HUDEP-2 (cell line): ENCODE measurements at regions not wholly inside any gene's neighbourhood (a gene's known extent, or its start where the extent isn't known, plus 50 kb on each side); places are given as distances from the start of the nearest gene placed in this dataset.

Source experiments
- DNase-seq, 76 experiments: peaks; one replicate each; lab custom pipeline; 2025; ENCODE audit not compliant: unreplicated experiment in 76 of 76; lab: John Stamatoyannopoulos, UW

DNA sequence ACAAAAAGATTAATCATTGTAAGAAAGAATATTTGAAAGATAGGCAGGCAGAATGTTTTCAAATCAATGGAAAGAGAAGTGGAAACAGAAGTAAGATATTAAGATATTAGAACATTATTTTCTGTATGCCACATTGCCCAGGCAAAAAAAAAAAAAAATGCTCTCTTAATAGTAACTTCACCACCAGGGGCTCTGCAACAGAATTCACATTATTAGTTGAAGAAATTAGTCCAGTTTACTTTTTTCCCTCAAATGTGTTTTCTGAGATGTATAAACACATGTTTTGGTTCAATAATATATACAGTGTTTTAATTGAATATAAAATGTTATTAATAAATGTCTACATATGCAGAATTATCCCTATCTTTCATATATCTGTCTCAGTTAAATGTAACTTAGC lies 78.0 kb upstream of the ADAD1 start:
- no peak for DNase-seq

DNA sequence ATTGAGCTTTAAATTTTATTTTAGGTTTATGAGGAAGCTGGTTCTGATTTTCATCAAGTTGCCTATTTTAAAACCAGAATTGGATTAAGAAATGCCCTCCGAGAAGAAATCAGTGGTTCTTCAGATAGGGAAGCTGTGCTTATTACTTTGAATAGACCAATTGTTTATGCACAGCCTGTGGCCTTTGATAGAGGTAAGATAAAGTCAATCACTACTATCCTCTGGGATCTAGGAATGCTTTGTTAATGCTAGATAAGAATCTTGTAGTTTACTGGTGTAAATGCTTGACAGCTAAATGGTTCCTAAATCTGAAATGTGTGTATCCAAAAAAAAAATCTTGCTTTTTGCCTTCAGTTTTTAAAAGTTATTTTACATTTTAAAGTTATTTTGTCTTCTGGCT lies 73.0 kb upstream of the ADAD1 start:
- no peak for DNase-seq

DNA sequence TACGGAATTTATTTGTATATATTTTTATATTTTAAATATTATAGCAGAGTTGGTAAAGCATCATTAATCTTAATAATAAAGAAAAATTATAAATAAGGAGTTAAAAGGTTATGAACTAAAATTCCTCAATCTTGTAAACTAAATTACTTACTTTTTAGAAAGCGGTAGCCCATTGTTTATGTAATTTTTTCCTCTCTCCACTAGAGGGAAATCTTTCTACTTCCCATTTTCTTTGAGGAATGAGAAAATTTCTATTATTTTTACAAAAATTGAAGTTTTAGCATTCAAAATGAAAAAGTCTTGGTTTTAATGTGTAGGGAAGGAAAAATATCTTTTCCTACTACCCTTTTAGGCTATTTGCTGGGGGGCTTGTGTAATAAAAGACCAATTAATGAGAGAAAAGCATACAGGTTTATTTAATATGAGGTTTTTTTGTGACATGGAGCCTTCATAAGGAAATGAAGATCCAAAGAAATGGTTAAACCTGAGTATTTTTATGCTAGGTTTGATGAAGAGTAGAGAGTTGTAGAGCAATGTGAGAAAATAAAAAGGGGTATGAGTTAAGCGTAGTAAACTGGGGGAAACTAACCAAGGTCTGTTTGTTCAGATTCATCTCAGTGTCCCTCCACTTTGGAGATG lies 68.7 kb upstream of the ADAD1 start:
- DNase-seq = peak in 1 of 76 experiments; percentile 0

DNA sequence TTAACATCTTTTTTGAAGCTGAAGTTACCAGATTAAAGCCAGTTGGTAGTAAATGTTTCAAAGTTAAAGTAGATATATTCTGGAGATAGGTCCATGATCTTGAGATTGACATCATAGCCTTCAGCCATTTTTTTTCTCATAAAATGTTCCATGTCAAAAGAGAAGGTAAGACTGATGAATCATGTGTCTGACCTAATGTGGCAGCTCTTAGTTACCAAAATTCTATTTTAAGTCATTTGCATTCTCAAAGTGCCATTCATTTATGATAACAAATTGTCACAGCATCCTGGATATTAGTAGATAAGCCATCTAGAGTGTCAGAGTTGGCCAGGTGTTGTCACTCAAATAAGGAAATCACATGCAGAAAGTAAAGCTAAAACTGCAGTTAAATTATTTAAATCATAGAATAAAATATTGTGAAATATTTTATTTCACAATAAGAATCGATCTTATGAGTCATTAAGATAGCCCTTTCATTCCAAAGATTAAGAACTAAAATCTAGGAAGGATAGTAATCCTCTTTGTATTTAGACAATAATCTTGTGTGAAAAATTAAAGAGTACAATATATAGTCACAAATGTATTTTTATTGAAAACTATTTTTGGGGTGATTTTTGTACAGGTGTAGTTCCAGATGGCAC lies 65.7 kb upstream of the ADAD1 start:
- no peak for DNase-seq

DNA sequence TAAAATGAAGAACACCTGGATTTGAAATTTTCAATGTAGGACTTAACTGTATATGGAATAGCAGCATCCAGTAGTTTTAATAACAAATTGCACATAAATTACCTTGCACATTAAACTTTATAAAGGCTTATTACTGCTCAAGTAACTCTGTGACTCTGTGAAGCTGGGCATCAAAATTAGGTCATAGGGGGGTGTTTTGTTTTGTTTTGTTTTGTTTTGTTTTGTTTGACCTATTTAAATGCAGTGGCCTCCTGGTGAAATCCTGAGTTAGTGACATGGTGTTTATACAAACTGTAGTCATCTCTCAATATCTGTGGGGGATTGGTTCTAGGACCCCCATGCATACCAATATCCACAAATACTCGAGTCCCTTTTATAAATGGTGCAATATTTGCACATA lies 51.9 kb upstream of the ADAD1 start:
- no peak for DNase-seq

DNA sequence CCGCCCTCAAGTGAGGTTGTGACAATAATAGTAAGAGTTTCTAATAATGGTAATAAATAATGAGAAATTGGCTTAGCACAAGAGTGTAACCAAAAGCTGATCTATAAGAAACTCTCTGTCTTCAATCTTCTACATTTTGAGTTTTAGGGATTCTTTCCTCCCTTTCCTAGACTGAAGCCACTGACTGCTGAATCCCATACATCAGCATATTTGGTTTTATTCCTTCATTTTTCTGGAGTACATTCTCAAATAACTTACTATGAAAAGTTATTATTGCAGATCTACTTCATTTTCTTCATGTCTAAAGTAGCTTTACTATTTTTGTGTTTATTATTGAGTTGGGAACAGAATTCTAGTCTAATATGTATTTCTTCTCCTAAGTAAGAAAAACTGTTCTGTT lies 49.9 kb upstream of the ADAD1 start:
- no peak for DNase-seq
